ENCODE measurements at regions not wholly inside any gene's neighbourhood (a gene's known extent, or its start where the extent isn't known, plus 50 kb on each side); places are given as distances from the start of the nearest gene placed in this dataset.

DNA sequence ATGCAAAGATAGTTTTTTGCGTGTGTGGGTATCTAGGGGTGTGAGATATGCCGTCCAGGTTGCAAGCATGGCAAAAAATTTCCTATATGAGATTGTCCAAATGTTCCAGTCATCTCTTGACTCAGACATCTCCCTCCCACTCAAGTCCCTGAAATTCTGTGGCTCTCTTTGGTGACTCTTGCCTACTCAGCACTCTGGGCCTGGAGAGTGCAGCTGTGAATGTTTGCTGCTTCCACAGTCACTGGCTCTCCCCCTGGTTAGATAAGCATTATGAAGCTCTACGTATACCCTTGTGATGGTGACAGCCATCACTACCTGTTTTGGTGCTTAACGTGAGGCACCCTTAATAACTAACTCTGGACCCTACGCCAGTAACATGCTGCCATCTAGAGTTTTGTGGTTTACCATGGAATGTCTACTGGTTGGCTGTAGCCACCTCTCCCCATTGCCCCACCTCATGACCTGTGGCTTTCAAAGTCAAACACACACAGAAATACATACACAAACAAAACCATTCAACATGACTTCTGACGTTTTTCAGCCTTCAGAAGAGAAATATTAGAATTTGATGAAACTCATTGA lies 621.9 kb upstream of the CITED2 start:
- DNase-seq (ENCODE audit: extremely low read depth in 1 of 4, low spot score in 3 of 4): peak in 2 of 4 experiments; percentile 47 to 62
- Histone ChIP-seq H3K9me3 (replicated peaks; ENCODE audit: control insufficient read depth, insufficient read depth, low read depth, low read length) (no peaks in the 10 kb centered on the region), H2AFZ (ENCODE audit: low read depth, low read length) (peak overlapping the region; percentile 18; the same call in 1 of the 2 replicates), H3K27me3 (ENCODE audit: control insufficient read depth in 2 of 2, insufficient read depth in 2 of 2, low read length in 2 of 2) (no peaks in the 10 kb centered on the region), H3K79me2 (ENCODE audit: control insufficient read depth, insufficient read depth, low read length) (no peaks in the 10 kb centered on the region), H3K4me2 (ENCODE audit: insufficient read depth, low read length) (no peak overlapping the region), H3K27ac (ENCODE audit: extremely low read depth, low read depth, low read length) (no peak overlapping the region), H3K4me3 (no peak overlapping the region), H3K9ac (ENCODE audit: insufficient read depth in 1 of 2, low read depth in 2 of 2, low read length in 2 of 2) (no peak overlapping the region), H3K4me1 (replicated peaks in 1 of 2; ENCODE audit: control insufficient read depth in 2 of 2, insufficient read depth in 2 of 2, low read length in 2 of 2) (no peaks in the 10 kb centered on the region), H3K9me1 (ENCODE audit: control insufficient read depth, insufficient read depth, low read length) (no peaks in the 10 kb centered on the region), H4K20me1 (replicated peaks; ENCODE audit: control insufficient read depth, insufficient read depth, low read length) (no peaks in the 10 kb centered on the region), H3K36me3 (ENCODE audit: control insufficient read depth, insufficient read depth, low read length) (no peaks in the 10 kb centered on the region)
- ChIA-PET CTCF (ENCODE audit: low intra/inter-chr PET ratio) (interaction anchor here (1.2 to 1.4 kb wide), 3 partner anchors 623 to 1181 kb away, joined by 3 to 11 read pairs (median 4); no protein-coding TSS in a partner anchor), POLR2A (no interaction called here)
- 8% methylated on average over 6 of the region's 6 CpGs for WGBS (ENCODE audit: insufficient coverage, low coverage, missing lambda C conversion rate)
- peak; percentile 98 for ATAC-seq
- BruUV-seq (replicated peaks): no TSS peak
- intact Hi-C loops (cut with micrococcal nuclease) (loop anchor here (1.0 to 5.0 kb wide), 3 partner anchors 64 to 627 kb away; no protein-coding TSS in a partner anchor), in situ Hi-C loops (cut with MboI) (loop anchor here (10.0 kb wide), 1 partner anchor 632 kb away; no protein-coding TSS in a partner anchor)
- peak; percentile 85 for FAIRE-seq
- TF ChIP-seq, protein P1, sequence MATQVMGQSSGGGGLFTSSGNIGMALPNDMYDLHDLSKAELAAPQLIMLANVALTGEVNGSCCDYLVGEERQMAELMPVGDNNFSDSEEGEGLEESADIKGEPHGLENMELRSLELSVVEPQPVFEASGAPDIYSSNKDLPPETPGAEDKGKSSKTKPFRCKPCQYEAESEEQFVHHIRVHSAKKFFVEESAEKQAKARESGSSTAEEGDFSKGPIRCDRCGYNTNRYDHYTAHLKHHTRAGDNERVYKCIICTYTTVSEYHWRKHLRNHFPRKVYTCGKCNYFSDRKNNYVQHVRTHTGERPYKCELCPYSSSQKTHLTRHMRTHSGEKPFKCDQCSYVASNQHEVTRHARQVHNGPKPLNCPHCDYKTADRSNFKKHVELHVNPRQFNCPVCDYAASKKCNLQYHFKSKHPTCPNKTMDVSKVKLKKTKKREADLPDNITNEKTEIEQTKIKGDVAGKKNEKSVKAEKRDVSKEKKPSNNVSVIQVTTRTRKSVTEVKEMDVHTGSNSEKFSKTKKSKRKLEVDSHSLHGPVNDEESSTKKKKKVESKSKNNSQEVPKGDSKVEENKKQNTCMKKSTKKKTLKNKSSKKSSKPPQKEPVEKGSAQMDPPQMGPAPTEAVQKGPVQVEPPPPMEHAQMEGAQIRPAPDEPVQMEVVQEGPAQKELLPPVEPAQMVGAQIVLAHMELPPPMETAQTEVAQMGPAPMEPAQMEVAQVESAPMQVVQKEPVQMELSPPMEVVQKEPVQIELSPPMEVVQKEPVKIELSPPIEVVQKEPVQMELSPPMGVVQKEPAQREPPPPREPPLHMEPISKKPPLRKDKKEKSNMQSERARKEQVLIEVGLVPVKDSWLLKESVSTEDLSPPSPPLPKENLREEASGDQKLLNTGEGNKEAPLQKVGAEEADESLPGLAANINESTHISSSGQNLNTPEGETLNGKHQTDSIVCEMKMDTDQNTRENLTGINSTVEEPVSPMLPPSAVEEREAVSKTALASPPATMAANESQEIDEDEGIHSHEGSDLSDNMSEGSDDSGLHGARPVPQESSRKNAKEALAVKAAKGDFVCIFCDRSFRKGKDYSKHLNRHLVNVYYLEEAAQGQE (IDR thresholded peaks at IDR 0.05; ENCODE audit: borderline replicate concordance): peak; percentile 83
- TF ChIP-seq, protein P1 (CRISPR knock-in tag; IDR thresholded peaks at IDR 0.05; ENCODE audit: low read depth): no peak
- TF ChIP-seq, protein P2, sequence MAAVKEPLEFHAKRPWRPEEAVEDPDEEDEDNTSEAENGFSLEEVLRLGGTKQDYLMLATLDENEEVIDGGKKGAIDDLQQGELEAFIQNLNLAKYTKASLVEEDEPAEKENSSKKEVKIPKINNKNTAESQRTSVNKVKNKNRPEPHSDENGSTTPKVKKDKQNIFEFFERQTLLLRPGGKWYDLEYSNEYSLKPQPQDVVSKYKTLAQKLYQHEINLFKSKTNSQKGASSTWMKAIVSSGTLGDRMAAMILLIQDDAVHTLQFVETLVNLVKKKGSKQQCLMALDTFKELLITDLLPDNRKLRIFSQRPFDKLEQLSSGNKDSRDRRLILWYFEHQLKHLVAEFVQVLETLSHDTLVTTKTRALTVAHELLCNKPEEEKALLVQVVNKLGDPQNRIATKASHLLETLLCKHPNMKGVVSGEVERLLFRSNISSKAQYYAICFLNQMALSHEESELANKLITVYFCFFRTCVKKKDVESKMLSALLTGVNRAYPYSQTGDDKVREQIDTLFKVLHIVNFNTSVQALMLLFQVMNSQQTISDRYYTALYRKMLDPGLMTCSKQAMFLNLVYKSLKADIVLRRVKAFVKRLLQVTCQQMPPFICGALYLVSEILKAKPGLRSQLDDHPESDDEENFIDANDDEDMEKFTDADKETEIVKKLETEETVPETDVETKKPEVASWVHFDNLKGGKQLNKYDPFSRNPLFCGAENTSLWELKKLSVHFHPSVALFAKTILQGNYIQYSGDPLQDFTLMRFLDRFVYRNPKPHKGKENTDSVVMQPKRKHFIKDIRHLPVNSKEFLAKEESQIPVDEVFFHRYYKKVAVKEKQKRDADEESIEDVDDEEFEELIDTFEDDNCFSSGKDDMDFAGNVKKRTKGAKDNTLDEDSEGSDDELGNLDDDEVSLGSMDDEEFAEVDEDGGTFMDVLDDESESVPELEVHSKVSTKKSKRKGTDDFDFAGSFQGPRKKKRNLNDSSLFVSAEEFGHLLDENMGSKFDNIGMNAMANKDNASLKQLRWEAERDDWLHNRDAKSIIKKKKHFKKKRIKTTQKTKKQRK (IDR thresholded peaks at IDR 0.05; ENCODE audit: borderline replicate concordance, low read depth, low read length): no peak
- TF ChIP-seq, protein P3, sequence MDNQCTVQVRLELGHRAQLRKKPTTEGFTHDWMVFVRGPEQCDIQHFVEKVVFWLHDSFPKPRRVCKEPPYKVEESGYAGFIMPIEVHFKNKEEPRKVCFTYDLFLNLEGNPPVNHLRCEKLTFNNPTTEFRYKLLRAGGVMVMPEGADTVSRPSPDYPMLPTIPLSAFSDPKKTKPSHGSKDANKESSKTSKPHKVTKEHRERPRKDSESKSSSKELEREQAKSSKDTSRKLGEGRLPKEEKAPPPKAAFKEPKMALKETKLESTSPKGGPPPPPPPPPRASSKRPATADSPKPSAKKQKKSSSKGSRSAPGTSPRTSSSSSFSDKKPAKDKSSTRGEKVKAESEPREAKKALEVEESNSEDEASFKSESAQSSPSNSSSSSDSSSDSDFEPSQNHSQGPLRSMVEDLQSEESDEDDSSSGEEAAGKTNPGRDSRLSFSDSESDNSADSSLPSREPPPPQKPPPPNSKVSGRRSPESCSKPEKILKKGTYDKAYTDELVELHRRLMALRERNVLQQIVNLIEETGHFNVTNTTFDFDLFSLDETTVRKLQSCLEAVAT (IDR thresholded peaks at IDR 0.05): peak in 1 of 2 experiments; percentile 85; a peak in 2 of 4 replicates
- peak; percentile 80 for TF ChIP-seq ZNF316 (IDR thresholded peaks at IDR 0.05)
- TF ChIP-seq SMC3 (conservative IDR thresholded peaks at IDR 0.05; ENCODE audit: insufficient read depth, low read depth, low read length): peak; percentile 55
- TF ChIP-seq SRF (CRISPR knock-in tag; IDR thresholded peaks at IDR 0.05): peak in 1 of 2 experiments; percentile 43; a peak in 1 of 4 replicates
- TF ChIP-seq TEAD2 (tag; IDR thresholded peaks at IDR 0.05): 0 out of 2 replicates have a peak, but pooled peaks have one; percentile 47

Measured in K562 (cell line).